ENCODE measurements at regions not wholly inside any gene's neighbourhood (a gene's known extent, or its start where the extent isn't known, plus 50 kb on each side); places are given as distances from the start of the nearest gene placed in this dataset.
A peak's percentile ranks its signal among the peaks of the same experiment; 100 is the strongest.

GRCh38 chr20:50267041-50267865, 76.6 kb downstream of the CEBPB start:
- Histone ChIP-seq H3K9me3 (ENCODE audit: control insufficient read depth, low read depth, low read length) (no peaks in the 10 kb centered on the region), H2AFZ (ENCODE audit: control insufficient read depth, low read length) (peak overlapping the region; percentile 64), H3K36me3 (ENCODE audit: control insufficient read depth in 2 of 2, extremely low read depth in 1 of 2, insufficient read depth in 2 of 2, low read length in 2 of 2) (no peaks in the 10 kb centered on the region), H3K27me3 (ENCODE audit: control insufficient read depth, extremely low read depth, insufficient read depth, low read length) (no peaks in the 10 kb centered on the region), H3K4me2 (ENCODE audit: control insufficient read depth, extremely low read depth, insufficient read depth, low read depth, low read length) (peak overlapping the region; percentile 19), H3K27ac (ENCODE audit: control insufficient read depth, insufficient read depth, low read length) (no peak overlapping the region), H4K20me1 (ENCODE audit: control insufficient read depth, extremely low read depth, insufficient read depth, low read length) (no peaks in the 10 kb centered on the region), H3K4me3 (ENCODE audit: control insufficient read depth in 2 of 3, extremely low read depth in 1 of 3, insufficient read depth in 2 of 3, low read depth in 1 of 3, low read length in 3 of 3) (no peak overlapping the region), H3K9ac (ENCODE audit: control insufficient read depth, extremely low read depth, insufficient read depth, low read length) (peak overlapping the region; percentile 15), H3K9me1 (ENCODE audit: control insufficient read depth, extremely low read depth, insufficient read depth, low read length) (no peaks in the 10 kb centered on the region), H3K79me2 (ENCODE audit: control insufficient read depth, insufficient read depth, low read length) (no peaks in the 10 kb centered on the region), H3K4me1 (ENCODE audit: control insufficient read depth, extremely low read depth, insufficient read depth, low read length) (peaks cover 14% of the 10 kb centered on the region)
- DNase-seq (ENCODE audit: low read depth, low spot score) (no peak), FAIRE-seq (no peak)
- dilution Hi-C loops (cut with MboI; ENCODE audit: extremely low pct_ligation_motif_present, low sequenced_read_pairs): no loop called here
- no peak for TF ChIP-seq EZH2 (IDR thresholded peaks at IDR 0.05; ENCODE audit: low read length)
- TF ChIP-seq CTCF (optimal IDR thresholded peaks at IDR 0.05 in 1 of 3, IDR thresholded peaks at IDR 0.05 in 1 of 3, conservative IDR thresholded peaks at IDR 0.05 in 1 of 3; ENCODE audit: extremely low read depth in 1 of 3, insufficient read depth in 2 of 3, low read length in 3 of 3): no peak

- H3K4me3 ChIP-seq (ENCODE audit: control insufficient read depth in 2 of 3, extremely low read depth in 1 of 3, insufficient read depth in 2 of 3, low read depth in 1 of 3, low read length in 3 of 3): no peak overlapping the region
- FAIRE-seq (no peak), DNase-seq (ENCODE audit: low read depth, low spot score) (no peak)
- no peak overlapping the region for H3K4me2 ChIP-seq (ENCODE audit: control insufficient read depth, extremely low read depth, insufficient read depth, low read depth, low read length)
- H3K27ac ChIP-seq (ENCODE audit: control insufficient read depth, insufficient read depth, low read length): no peak overlapping the region
- H3K4me1 ChIP-seq (ENCODE audit: control insufficient read depth, extremely low read depth, insufficient read depth, low read length): peaks cover 14% of the 10 kb centered on the region
- no peak for TF ChIP-seq EZH2 (IDR thresholded peaks at IDR 0.05; ENCODE audit: low read length)
- H3K79me2 ChIP-seq (ENCODE audit: control insufficient read depth, insufficient read depth, low read length): no peaks in the 10 kb centered on the region
- no peaks in the 10 kb centered on the region for H4K20me1 ChIP-seq (ENCODE audit: control insufficient read depth, extremely low read depth, insufficient read depth, low read length)
- dilution Hi-C loops (cut with MboI; ENCODE audit: extremely low pct_ligation_motif_present, low sequenced_read_pairs): no loop called here
- no peak overlapping the region for H2AFZ ChIP-seq (ENCODE audit: control insufficient read depth, low read length)
- H3K36me3 ChIP-seq (ENCODE audit: control insufficient read depth in 2 of 2, extremely low read depth in 1 of 2, insufficient read depth in 2 of 2, low read length in 2 of 2): no peaks in the 10 kb centered on the region
- no peaks in the 10 kb centered on the region for H3K9me3 ChIP-seq (ENCODE audit: control insufficient read depth, low read depth, low read length)
- H3K27me3 ChIP-seq (ENCODE audit: control insufficient read depth, extremely low read depth, insufficient read depth, low read length): no peaks in the 10 kb centered on the region
- H3K9ac ChIP-seq (ENCODE audit: control insufficient read depth, extremely low read depth, insufficient read depth, low read length): no peak overlapping the region
- no peaks in the 10 kb centered on the region for H3K9me1 ChIP-seq (ENCODE audit: control insufficient read depth, extremely low read depth, insufficient read depth, low read length)
Observed at GRCh38 chr20:50267866-50268219, 77.2 kb downstream of the CEBPB start.

Measured in keratinocyte (primary cell).